HG02623 (cell line): ENCODE measurements at regions not wholly inside any gene's neighbourhood (a gene's known extent, or its start where the extent isn't known, plus 50 kb on each side); places are given as distances from the start of the nearest gene placed in this dataset.
"Not testable (repeated sequence)": the region's sequence is repeated elsewhere in the genome, so short reads cannot be mapped to it uniquely, and the experiment has no call there.

ENCODE experiments used
- ATAC-seq: cut with Tn5 transposase; IDR thresholded peaks from one replicate; pipeline ENCODE4 v1.9.1; 2021; ENCODE audit warnings: moderate library complexity; ENCODE audit not compliant: unreplicated experiment

DNA sequence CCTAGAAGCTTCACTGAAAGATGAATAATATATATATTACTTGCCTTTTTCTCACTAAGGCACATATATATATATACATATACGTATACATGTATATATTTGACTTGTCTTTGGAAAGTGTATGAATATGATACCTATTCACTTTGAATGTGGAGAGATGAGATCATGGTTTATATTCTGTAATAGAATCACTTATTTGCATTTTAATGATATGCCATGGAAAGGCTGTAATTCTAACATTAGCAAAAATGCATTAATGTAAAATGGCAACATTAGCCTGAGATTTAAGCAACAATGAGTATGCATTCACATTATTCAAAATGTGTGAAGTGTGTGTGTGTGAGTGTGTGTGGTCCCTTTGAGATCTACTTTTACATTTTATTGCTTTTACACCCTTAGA, 54.5 kb upstream of the PRKD1 start:
- no peak for ATAC-seq

DNA sequence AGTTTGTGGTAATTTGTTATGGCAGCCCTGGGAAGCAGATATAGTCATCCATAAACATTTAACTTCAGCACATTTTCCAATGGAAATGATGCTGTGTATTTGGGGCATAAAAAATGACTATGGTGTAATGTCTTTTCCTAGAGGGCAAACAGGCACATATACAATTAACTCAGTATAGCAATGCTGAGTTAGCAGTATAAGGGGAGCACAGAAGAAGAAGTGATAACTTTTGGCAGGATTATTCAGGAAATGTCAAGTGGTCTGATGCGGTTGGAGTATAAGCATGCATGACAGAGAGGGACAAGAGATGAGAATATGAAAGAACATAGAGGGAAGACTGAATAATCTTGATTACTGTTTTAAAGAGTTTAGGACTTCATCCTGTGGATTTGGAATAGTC, 55.3 kb upstream of the PRKD1 start:
- no peak for ATAC-seq

DNA sequence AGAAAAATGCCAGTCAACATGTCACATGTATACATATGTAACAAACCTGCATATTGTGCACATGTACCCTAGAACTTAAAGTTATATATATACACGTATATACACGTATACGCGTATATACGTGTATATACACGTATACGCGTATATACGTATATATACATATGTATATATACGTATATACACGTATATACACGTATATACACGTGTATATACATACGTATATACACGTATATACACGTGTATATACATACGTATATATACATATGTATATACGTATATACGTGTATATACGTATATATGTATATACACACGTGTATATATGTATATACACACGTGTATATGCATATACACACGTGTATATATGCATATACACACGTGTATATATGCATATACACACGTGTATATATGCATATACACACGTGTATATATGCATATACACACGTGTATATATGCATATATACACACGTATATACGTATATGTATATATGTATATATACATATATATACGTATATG, 62.8 kb upstream of the PRKD1 start:
- not testable (repeated sequence) for ATAC-seq

DNA sequence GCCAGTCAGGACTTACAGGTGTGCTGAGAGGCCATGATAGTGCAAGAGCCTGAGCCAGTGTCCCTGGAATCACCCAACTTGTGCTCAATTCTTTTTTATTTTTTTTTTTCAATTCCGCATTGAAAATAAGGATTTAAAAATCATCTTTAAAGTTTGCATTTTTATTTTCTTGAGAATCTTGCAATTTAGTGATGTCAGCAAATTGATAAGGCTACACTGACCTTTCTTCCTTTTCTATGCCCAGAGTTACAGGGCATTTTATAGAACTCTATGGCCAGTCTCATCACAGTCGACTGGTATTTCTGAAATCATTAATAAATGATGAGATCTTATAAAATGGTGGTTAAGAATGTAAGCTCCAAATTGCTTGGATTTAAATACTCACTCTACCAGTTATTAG, 63.3 kb upstream of the PRKD1 start:
- no peak for ATAC-seq

DNA sequence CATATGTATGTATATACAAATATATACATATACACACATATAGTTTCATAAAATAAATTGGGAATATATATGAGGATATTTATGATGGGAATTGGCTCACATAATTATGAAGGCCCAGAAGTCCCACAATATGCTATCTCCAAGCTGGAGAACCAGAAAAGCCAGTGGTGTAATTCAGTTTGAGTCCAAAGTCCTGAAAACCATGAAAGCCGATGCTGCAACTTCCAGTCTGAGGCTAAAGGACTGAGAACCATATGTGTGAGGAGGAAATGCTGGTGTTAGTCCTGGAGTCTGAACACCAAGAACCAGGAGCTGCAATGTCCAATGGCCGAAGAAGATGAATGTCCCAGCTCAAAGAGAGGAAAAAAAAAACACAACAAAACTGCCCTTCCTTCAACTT, 65.5 kb upstream of the PRKD1 start:
- no peak for ATAC-seq

DNA sequence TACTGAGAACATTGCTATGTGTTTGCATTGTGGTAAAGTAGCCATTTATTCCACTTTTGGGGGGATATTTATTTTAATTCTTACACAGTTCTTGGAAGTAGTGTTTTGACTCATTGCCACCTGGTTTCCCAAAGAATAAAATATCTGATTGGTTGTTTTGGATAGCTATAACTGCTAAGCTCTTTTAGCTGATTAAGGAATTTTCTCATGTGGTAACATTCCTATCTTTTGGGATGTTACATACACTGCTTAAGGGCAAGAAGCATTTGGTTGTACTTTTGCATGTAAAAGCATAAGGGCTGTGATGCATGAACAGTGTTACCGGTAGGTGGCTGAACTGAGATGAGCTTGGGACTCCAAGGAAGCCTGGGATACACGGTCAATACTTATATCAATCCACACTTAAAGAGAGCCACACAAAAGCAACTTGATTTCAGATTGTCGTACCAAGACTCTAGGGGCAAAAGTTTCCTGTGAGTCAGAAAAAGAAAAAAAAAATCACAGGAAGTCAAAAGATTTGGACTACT, 71.4 kb upstream of the PRKD1 start:
- ATAC-seq, result no peak

DNA sequence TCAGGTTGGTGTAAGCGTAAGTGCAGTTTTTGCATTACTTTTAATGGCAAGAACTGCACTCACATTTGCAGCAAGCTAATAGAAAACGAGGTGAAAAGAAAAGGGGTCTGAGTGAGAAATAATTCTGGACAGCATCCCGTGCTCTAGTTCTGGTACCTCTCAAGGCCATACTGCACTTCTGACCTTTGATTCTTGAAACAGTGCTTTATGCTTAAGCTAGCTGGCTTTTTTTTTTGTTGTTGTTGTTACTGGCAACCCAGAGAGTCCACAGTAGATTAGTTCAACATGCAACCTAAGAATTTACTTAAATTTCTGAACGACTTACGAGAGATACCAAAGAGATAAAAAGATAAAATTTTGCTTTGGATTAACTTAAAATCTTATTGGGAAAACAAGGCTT, 75.2 kb upstream of the PRKD1 start:
- ATAC-seq, result no peak

DNA sequence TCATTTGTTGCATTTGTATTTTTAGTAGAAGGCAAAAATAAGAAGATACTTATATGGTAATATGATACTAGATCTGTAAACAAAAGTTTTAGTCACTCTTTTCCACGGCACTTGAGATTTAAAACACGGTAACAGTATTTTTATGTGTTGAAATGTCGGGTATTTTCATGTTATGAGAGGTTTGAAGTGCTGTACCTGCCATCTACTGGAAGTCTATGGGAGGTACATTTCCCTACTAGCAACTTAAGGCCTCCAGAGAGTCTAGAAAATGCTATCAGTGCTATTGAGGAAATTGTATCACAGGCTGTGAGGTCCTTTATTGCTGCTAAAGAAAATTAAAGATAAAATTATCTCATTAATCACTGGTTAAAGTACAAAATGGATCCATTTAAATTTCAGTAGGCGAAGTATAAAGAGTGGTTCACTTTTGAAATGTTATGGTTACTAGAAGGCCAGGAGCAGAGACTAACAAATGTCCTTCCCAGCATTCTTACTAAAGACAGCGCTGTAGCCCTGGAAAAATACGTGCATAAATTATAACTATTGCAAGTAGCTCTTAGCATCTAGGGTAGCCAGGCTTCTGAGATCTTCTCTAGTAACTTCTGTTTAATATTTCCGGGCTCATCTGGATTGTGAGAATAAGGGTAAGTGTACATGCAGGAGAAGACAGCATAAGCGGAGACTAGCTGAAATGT, 77.6 kb upstream of the PRKD1 start:
- ATAC-seq, result peak; percentile 68

DNA sequence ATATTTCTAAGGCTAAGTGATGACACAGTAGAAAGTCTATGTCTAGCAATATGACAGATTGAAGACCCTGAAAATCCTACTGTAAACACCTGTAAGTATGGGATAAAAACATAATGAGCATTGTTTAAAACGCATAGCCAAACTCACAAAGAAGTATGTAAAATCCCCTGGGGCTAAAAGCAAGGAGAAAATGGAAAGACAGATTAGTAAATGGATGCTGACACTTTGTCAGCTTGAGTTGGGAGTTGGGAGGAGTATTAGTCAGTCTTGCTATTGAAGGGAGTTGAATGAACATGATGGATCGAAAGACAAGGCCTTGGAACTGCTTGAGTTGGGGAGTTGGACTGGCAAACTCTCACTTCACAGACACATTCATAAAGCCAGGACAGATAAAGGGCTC, 79.0 kb upstream of the PRKD1 start:
- no peak for ATAC-seq

DNA sequence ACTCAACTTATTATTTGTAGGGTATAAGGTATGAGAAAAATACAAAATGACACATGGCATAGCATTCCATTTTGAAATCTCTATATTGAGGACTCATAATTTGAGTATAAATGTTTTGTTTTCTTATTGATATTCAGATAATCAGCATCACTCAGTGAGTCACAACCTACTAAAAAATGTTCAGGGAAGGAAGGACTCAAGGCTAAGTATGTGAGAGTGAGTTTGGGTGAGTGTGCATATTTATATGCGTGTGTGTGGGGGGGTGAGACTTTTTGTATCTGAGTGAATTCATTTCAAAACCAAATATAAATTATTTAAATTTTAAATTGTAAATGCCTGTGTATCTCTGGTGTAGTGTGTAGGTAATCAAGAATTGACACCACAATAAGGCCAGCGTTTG, 87.8 kb upstream of the PRKD1 start:
- ATAC-seq, result no peak

DNA sequence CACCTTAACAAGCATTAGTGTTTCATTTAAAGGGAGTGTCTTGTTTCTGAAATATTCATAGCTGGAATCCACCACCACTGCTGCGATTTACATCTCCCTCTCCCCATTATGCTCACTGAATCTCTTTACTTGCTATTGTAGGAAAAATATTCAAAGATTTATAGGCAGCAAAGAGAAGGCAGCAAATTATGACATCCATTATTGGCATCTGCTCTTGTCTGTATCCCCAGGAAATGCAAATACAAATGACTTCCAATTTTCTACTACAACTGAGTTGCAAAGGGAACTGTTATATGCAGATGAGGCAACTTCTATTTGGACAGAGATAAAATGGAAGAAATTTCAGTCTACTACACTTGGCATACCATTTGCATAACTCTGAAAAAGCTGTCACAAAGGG, 88.4 kb upstream of the PRKD1 start:
- ATAC-seq, result no peak

DNA sequence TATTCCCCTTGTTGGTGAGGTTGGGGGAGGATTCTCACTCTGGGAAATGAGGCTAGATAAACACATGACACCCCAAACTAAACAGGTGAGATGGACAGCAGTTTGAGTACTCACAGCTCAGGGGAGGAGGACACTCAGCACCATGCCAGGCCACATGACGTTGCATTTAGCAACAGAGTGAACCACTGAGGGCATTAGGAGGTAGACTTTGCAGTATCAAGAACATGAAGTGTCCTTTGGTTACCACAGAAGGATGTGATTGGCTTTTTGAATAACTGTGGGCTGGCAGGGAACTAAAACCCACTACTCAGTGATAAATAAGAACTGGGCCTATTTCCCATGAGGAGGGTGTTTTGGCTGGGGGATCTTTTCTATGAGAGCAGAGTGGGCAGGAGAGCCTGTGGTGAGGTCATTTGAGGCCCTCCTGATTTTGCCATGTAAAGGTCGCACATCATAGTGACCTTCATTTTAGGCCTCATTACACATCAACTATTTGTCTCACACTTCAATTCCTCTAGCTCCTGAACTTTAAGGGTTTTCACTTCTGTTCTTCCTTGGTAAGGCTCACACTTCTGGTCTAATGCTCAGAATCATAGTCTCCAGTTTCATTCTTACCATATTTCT, 89.8 kb upstream of the PRKD1 start:
- no peak for ATAC-seq

DNA sequence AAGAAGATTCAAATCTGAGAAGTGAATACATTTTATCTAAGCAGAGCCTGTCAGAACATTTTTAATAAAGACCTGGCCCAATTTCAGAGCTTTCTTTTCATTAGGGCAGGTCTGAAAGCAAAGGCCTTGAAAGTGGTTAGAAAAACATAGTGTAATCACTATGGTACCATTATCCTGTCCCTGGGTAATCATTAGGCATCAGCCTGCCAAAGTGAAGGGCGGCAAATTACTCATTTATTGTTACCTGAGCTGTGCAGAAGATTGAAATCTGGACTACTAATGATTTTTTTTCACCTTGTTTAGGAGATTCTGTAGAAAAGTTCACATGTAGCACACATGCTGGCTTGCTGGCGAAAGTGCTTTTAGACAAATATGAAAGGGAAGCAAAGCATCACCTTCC, 92.6 kb upstream of the PRKD1 start:
- ATAC-seq, result no peak

DNA sequence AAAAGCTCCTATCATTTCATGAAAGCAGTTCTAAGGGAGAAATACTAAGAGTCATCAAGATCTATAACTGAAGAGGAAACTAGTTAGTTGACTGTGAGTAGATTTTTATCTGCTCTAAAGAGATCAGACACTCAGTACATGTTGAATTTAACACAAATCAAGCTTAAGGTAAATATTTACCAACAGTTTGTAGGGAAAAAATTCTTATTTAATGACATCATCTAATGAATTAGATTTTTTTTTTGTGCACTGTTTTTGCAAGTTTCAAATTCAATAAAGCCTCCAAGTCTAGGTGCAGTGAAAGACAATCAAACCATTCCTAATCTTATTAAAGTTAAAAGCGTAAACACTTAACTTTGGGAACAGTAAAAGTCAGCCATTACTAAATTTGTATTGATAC, 93.0 kb upstream of the PRKD1 start:
- no peak for ATAC-seq

DNA sequence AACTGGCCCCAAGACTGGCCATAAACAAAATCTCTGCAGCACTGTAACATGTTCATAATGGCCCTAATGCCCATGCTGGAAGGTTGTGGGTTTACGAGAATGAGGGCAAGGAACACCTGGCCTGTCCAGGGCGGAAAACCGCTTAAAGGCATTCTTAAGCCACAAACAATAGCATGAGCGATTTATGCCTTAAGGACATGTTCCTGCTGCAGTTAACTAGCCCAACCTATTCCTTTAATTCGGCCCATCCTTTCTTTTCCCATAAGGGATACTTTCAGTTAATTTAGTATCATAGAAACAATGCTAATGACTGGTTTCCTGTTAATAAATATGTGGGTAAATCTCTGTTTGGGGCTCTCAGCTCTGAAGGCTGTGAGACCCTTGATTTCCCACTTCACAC, 95.7 kb upstream of the PRKD1 start:
- ATAC-seq, result not testable (repeated sequence)

DNA sequence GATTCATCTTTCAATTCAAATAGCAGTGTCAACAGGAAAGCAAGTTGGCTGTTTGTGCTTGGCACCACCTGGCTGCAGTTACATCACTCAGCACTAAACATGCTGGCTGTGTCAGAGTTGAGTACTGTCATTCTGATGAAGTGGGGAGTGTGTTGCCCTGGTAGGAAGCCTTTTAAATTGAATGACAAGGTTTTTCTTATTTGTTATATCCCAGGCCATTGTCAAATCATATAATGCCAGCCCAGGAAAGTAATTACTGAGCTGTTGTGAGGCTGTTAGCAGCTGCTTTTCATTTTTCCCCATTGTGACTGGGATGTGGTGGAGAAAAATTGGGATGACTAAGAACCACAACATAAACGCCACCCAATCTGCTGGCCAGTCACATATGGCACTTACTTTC, 106.5 kb upstream of the PRKD1 start:
- no peak for ATAC-seq

DNA sequence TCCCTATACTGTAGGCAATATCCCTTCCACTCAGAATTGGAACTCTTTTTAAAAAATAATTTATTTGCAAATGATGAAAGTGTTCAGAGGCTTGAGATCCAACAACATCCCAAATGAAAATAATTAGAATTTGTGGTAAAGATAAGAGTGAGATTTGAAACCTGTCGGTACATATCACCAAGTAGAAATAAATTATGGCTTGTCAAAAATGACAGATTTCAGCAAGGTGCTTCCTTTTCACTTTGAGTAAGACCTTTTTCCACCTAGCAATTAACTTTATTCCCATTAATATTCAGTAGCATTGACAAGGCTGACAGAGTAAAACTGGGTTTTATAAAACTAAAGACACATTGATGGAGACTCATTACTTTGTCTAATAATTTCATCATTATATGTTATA, 107.7 kb upstream of the PRKD1 start:
- no peak for ATAC-seq

DNA sequence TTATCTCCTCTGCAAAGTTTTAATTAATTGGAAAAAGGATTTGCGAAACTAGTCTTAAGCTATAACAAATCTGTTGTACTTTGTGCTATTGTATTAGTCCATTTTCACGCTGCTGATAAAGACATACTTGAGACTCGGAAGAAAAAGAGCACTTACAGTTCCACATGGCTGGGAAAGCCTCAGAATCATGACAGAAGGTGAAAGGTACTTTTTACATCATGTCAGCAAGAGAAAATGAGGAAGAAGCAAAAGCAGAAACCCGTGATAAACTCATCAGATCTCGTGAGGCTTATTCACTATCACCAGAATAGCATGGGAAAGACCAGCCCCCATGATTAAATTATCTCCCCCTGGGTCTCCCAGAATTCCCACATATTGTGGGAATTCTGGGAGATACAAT, 118.1 kb upstream of the PRKD1 start:
- ATAC-seq, result no peak

DNA sequence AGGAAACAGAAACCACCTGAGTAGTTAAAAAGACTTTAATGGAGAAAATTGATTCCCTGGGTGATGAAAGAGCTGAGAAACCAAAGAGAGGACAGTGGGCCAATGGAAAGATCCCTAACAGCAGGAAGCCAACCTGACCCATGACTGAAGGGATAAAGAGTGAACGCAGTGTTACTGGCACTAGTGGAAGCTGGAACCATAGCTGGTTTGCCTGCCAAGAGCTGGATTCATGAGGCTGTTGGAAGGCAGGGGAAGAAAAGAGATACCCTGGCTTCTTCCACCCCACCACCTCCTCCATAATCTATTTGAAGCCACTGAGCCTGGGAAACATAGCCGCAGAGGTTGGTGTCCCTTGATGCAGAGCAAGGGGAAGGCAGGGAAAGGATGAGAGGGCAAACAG, 125.5 kb upstream of the PRKD1 start:
- no peak for ATAC-seq

DNA sequence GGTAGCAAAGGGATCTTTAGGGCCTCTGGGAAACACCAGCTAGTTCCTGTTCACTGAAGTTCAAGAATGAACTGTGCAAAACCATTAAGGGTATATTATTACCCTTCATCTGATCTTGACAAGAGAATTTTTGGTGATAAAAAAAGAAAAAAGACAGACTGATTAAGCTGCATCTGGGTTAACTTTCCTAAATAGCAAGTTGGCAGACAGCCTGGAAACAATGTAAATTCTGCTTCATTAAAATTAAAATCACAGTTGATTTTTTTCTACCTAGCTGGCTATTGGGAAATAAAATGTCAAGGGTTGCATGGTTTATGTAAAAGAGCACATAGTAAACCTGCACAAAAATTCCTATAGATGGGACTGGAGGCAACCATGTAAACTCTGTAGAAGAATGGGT, 126.6 kb upstream of the PRKD1 start:
- ATAC-seq, result no peak

DNA sequence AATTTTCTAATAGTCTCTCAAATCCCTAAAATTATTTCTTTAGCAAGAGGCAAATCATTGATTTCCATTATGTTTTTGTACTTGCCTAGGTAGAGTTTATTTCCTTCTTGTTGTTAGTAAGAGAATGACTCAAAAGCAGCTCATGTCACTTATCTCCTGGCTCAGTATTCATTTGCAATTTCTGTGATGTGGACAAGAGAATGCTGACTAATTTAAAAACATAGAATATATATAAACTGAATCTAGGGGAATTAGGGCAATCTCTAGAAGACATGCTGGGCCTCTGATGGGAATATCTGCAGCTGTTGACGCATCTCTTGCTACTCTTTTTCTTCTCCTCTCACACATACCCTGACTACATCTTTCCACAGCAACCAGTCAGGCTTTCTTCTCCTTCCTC, 130.8 kb upstream of the PRKD1 start:
- ATAC-seq, result no peak

DNA sequence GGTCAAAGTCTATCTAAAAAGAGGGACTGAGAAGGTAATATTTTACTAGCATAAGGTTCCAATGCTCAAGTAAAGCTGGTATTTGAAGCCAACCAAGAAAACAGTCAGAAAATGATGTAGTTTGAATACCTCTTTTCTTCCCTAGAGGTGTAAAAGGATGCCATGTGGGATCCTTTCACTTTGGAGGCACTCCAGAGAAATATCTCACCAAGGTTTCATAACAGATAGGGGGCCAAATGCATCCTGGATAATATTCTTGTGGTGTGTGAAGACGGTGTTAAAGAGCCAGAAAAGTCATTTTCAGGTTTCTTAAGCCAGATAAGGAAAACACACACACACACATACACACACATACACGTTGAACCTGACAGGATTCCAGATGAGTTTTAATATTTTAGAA, 136.1 kb upstream of the PRKD1 start:
- no peak for ATAC-seq

DNA sequence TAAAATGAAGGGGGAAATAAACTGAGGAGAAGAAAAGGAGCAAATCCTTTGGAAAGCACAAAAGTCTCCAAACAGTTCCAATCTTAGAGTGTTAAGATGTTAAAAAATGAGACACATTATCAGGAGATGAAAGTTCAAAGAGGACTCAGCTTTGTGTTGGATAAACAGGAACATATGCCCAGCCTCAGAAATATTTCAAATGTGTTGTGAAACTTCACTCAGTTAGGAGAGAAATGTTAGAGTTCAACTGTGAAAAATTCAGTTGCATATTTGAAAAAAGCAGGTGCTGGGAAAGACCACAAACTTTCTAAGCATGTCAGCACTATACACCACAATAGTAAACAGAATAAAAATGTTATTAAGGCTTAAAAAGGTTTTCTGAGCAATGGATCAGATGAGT, 136.8 kb upstream of the PRKD1 start:
- no peak for ATAC-seq
